ENCODE measurements at regions not wholly inside any gene's neighbourhood (a gene's known extent, or its start where the extent isn't known, plus 50 kb on each side); places are given as distances from the start of the nearest gene placed in this dataset.
A peak's percentile ranks its signal among the peaks of the same experiment; 100 is the strongest.

- CTCF ChIA-PET, result interaction anchor here (1.7 to 2.4 kb wide), 3 partner anchors 17 to 127 kb away, joined by 4 to 5 read pairs (median 4); no protein-coding TSS in a partner anchor
- H4K20me1 ChIP-seq (ENCODE audit: insufficient read depth), result no peaks in the 10 kb centered on the region
- peaks cover 5% of the 10 kb centered on the region for H3F3A ChIP-seq (replicated peaks; ENCODE audit: insufficient read depth)
- POLR2A ChIA-PET, result no interaction called here
- H3K27ac ChIP-seq (ENCODE audit: low read depth in 2 of 2, low read length in 1 of 2), result peak overlapping the region in 1 of 2 experiments; percentile 47; a peak in 2 of 4 replicates
- H3K79me2 ChIP-seq (ENCODE audit: insufficient read depth), result no peaks in the 10 kb centered on the region
- H3K4me1 ChIP-seq (ENCODE audit: control insufficient read depth in 1 of 2, insufficient read depth in 2 of 2, low read depth in 1 of 2, low read length in 1 of 2), result peaks cover 4 to 13% of the 10 kb centered on the region in 2 experiments; a peak in 1 of 4 replicates
- peak; percentile 85 for TF ChIP-seq PBX3 (IDR thresholded peaks at IDR 0.05)
- no peak for TF ChIP-seq NRF1 (IDR thresholded peaks at IDR 0.05; ENCODE audit: low read depth, low read length)
- TF ChIP-seq YY1 (IDR thresholded peaks at IDR 0.05; ENCODE audit: low read depth), result no peak
- TF ChIP-seq CHD2 (IDR thresholded peaks at IDR 0.05; ENCODE audit: low read length, partially characterized antibody), result no peak
- no peak overlapping the region for H3K9ac ChIP-seq
- no peaks in the 10 kb centered on the region for H3K27me3 ChIP-seq (ENCODE audit: insufficient read depth)
- WGBS (ENCODE audit: low lambda C conversion rate), result 54% methylated on average over 5 of the region's 5 CpGs
- no peaks in the 10 kb centered on the region for H3K9me2 ChIP-seq
- peak overlapping the region; percentile 29; the same call in 1 of the 2 replicates for H3K4me2 ChIP-seq
- H3K36me3 ChIP-seq (replicated peaks in 1 of 2; ENCODE audit: control insufficient read depth in 1 of 2, insufficient read depth in 2 of 2, low read length in 1 of 2), result no peaks in the 10 kb centered on the region
- H3K9me3 ChIP-seq, result no peaks in the 10 kb centered on the region
- no peak overlapping the region for H3K4me3 ChIP-seq (ENCODE audit: low read depth in 2 of 2, low read length in 1 of 2)
- DNase-seq, result no peak
- H2AFZ ChIP-seq (ENCODE audit: low read depth), result no peak overlapping the region
These were observed 87.6 kb downstream of the HSPH1 start for GRCh38 chr13:31073859-31074718.

GRCh38 chr13:31072041-31072440 is 89.7 kb downstream of the HSPH1 start:
- no peaks in the 10 kb centered on the region for H4K20me1 ChIP-seq (ENCODE audit: insufficient read depth)
- no peak overlapping the region for H3K4me2 ChIP-seq
- peaks cover 5% of the 10 kb centered on the region for H3F3A ChIP-seq (replicated peaks; ENCODE audit: insufficient read depth)
- no peaks in the 10 kb centered on the region for H3K9me3 ChIP-seq
- H3K9ac ChIP-seq, result no peak overlapping the region
- no peaks in the 10 kb centered on the region for H3K9me2 ChIP-seq
- no peak overlapping the region for H3K4me3 ChIP-seq (ENCODE audit: low read depth in 2 of 2, low read length in 1 of 2)
- H3K27ac ChIP-seq (ENCODE audit: low read depth in 2 of 2, low read length in 1 of 2), result no peak overlapping the region
- ChIA-PET POLR2A (no interaction called here), CTCF (no interaction called here)
- H3K27me3 ChIP-seq (ENCODE audit: insufficient read depth), result no peaks in the 10 kb centered on the region
- WGBS (ENCODE audit: low lambda C conversion rate), result 68% methylated on average over 3 of the region's 3 CpGs
- peaks cover 4 to 28% of the 10 kb centered on the region in 2 experiments; a peak in 2 of 4 replicates for H3K4me1 ChIP-seq (ENCODE audit: control insufficient read depth in 1 of 2, insufficient read depth in 2 of 2, low read depth in 1 of 2, low read length in 1 of 2)
- DNase-seq, result no peak
- H3K36me3 ChIP-seq (replicated peaks in 1 of 2; ENCODE audit: control insufficient read depth in 1 of 2, insufficient read depth in 2 of 2, low read length in 1 of 2), result no peaks in the 10 kb centered on the region
- H2AFZ ChIP-seq (ENCODE audit: low read depth), result no peak overlapping the region
- H3K79me2 ChIP-seq (ENCODE audit: insufficient read depth), result no peaks in the 10 kb centered on the region
- TF ChIP-seq SIN3A (IDR thresholded peaks at IDR 0.05; ENCODE audit: borderline replicate concordance, low read depth, low read length) (no peak), NFIC (IDR thresholded peaks at IDR 0.05; ENCODE audit: borderline replicate concordance) (no peak), TEAD4 (IDR thresholded peaks at IDR 0.05; ENCODE audit: borderline replicate concordance, insufficient read depth) (no peak), GATA2 (CRISPR knock-in tag; IDR thresholded peaks at IDR 0.05) (no peak), FOXM1 (IDR thresholded peaks at IDR 0.05; ENCODE audit: low read depth) (no peak), GABPA (IDR thresholded peaks at IDR 0.05; ENCODE audit: low read depth) (no peak), ELF1 (IDR thresholded peaks at IDR 0.05) (no peak), RFX5 (IDR thresholded peaks at IDR 0.05; ENCODE audit: low read length) (no peak), IRF3 (IDR thresholded peaks at IDR 0.05; ENCODE audit: low read depth, low read length) (no peak), MEF2A (IDR thresholded peaks at IDR 0.05; ENCODE audit: borderline replicate concordance, low read depth) (no peak), EP300 (IDR thresholded peaks at IDR 0.05; ENCODE audit: borderline replicate concordance in 1 of 2, low read depth in 1 of 2, low read length in 1 of 2) (no peak), YY1 (IDR thresholded peaks at IDR 0.05; ENCODE audit: low read depth) (no peak), TCF12 (IDR thresholded peaks at IDR 0.05) (no peak), REST (IDR thresholded peaks at IDR 0.05; ENCODE audit: low read depth, low read length) (no peak), PBX3 (IDR thresholded peaks at IDR 0.05) (no peak), USF2 (IDR thresholded peaks at IDR 0.05; ENCODE audit: borderline replicate concordance, low read depth, low read length) (no peak), POLR2AphosphoS5 (IDR thresholded peaks at IDR 0.05; ENCODE audit: low read depth, low read length) (no peak)
